ENCODE measurements at regions not wholly inside any gene's neighbourhood (a gene's known extent, or its start where the extent isn't known, plus 50 kb on each side); places are given as distances from the start of the nearest gene placed in this dataset.

DNA sequence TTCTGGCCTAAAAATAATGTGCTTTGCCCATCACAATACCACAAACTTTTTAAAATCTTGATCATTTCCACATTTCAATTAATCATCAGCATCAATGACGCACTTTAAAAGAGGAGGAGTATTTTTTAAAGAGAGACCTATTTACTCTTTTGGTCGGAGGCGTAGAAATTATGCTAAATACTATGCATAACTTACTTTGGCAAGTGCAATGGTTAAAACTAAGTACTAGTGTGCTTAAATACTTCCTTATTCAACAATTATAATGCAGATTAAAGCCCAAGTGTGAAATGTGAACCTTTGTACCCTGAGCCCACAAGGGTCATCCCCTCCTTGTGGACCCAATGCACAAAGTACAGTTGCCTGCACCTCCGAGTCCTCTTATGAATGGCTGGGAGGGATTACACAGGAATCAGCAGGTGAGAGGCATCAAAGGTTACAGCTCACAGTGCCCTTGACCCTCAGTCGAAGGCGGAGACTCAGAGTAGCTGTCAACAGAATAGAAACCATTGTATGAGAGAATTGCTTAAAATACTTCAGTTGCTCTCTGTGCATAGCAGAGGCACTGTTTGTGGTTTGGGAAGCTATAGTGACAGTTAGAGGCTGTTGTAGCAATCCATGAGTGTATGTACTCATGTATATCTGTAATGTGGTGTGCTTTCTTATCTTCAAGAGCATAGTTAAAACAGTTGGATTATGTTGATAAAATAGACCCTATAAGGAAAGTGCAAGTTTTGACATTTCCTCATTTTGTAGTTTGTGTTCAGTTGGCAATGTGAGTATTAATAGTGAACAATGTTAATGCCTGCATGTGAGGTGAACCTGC is 151.7 kb upstream of the ITGA4 start:
- no peak for DNase-seq (ENCODE audit: low read depth, low spot score)

DNA sequence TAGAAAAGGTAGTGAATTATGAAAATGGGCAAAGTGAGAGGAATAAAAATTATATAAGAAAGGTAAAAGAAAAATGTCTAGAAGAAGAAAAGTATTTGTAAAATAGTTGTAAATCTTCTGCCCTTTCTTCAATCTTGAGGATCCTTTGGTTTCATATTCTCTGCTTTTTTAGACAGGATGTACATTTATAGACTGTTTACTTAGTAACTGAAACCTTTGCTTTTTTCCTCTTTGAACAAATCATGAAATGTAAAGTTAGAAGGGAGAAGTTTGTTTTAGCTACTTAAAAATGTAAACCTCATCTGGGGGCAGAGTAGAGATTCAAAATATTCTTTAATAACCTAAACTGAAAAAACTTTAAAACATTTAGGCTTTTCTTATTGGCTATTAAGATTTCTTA is 150.4 kb upstream of the ITGA4 start:
- DNase-seq (ENCODE audit: low read depth, low spot score) = no peak

DNA sequence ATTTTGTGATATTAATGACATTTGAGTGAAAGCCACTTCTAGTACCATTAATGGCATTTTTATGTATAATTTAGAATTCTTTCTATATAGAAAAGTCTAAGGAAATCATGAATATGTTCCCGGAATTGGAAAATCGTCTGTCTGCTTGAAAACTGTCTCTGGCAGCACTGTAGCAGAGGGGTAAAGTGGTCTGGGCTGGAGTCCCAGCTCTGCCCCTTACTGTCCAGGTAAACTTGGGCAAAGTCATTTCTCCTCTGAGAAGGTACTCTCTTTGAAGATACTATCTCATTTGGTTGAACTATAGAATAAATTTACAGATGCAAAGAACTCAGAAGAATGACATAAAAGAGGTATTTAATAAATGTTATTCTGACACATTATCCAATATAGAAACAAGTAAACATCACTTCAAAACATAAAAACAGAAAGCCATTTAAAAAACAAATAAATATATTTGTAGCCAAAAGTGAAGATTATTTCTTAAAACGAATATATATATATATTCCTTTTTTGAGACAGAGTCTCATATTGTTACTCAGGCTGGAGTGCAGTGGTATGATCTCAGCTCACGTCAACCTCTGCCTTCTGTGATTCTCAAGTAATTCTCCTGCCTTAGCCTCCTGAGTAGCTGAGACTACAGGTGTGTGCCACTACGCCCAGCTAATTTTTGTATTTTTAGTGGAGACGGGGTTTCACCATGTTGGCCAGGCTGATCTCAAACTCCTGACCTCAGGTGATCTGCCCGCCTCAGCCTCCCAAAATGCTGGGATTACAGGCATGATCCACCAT is 149.8 kb upstream of the ITGA4 start:
- DNase-seq (ENCODE audit: low read depth, low spot score) = no peak

DNA sequence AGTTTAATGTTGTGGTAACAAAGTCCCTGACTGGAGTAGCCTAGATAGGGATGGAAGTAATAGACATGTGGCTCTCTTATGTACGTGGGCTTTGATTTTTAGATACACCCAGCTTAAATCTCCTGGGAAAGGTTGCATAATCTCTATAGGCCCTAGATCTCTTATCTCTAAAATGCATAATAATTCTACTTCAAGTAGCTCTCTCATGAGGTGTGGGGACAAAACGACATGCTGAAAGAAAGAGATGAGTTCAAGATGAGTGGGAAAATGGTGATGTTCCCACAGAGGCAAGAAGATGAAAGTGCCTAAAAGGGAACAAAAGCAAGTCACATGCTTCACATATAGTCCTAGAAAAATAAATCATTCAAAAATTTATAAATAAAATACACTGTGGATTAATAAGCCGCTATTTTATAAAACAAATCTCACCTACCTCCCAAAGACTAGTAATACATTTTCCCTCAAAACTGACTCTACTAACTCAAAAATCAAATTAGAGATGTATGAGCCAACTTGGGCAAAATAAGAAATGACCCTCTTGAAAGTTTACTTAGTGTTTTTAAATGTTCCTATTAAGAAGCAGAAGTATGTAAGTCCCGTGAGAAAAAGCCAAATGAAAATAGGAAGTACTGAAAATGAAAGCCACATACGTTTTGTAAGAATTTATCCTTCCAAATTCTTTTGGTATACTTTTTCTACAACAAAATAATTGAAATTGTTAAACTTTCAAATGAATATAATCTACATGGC is 148.2 kb upstream of the ITGA4 start:
- DNase-seq (ENCODE audit: low read depth, low spot score) = no peak

DNA sequence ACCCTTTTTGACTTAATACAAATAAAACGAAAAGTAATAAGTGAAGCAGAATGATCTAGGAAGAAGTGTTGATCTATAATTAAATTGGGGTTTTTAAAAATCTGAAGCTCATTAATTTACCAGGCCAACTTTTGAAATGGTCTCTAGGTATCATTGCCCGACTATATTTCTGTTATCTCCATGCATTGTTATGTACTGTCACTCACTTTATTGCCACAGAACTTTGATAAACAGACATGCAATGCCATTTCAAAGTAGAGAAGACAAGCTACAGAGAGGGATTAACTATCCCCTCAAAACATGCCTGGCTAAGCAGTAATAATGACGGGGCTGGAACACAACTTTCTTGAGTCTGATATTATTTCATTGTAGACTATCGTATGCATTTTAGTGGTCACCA is 147.6 kb upstream of the ITGA4 start:
- DNase-seq (ENCODE audit: low read depth, low spot score) = no peak

DNA sequence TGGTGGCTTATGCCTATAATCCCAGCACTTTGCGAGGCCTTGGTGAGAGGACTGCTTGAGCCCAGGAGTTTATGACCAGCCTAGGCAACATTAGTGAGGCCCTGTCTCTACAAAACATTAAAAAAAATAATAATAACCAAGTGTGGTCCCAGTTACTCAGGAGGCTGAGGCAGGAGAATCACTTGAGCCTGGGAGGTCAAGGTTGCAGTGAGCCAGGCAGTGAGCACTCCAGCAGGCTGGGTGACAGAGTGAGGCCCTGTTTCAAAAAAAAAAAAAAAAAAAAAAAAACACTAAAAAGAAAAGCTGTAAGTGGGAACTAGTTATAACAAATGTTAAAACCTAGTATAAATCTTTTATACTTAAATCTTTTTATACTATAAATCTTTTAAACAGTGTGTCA is 146.2 kb upstream of the ITGA4 start:
- no peak for DNase-seq (ENCODE audit: low read depth, low spot score)

DNA sequence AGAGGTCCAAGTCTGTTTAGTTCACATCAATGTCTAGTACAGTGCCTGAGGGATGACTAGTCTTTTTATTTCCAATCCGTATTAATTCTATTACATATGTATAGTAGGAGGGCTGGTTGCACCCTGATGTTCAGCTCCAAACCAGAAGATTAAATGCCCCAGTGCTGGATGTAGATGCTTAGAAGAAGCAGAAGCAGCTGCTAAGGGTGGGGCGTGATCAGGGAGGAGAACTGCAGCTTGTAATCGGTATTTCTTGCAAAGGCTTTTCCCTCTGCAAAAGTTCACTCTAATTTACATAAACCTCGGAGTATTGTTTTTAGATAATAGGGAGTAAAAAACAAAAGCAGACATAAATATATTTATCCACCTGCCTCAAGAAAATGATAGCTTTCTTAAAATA is 145.3 kb upstream of the ITGA4 start:
- DNase-seq (ENCODE audit: low read depth, low spot score) = no peak

DNA sequence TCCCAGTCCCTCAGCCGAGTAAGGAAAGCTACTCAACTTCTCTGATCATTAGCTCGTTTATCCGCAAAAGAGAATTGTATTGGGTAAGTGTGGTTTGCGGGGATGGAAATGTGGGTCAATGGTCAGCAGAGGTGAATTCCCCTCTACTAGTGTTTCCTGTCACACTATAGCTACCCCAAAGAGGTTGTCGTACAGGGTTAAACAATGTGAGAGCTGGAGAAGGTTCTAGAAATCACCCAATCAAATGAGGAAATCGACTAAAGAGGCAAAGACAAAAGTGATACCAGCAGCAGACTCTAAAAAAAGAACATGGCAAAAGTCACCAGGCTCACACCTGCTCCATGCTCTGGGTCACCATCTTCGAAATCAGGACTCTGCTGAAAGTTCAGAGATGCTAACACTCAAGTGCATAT is 144.7 kb upstream of the ITGA4 start:
- no peak for DNase-seq (ENCODE audit: low read depth, low spot score)

DNA sequence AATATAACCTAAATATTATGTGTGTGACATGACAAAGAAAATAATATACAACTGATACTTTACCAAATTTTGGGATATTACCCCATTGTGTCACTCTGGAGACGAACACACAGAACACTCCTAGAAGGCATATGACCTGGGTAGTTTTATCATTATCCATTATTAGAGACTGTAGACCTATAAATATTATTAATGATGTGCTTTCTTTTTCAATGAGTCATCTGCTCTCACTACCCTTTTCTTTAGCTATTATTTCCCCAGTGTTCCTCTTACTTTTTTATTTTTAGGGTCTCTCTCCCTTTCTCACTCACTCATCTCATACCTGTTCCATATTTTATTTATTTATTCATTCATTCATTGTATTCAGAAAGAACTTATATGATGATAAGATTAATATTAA is 143.3 kb upstream of the ITGA4 start:
- no peak for DNase-seq (ENCODE audit: low read depth, low spot score)

DNA sequence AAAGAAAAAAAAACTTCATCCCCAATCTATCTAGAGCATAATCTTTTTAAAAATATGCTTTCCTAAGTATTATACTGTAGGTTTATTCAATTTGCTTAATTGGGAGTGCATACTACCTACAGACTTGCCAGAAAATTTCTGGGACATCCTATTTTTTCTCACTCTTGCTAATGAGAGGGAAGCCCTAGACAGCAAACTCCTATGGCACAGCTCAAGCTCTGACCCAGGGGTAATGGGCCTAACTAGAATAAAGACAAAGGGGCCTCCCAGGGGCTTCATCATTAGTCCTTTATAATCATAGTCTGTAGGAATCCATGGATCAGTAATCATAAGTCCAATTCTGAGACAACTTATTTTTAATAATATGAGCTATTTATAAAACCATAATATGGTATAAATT is 142.6 kb upstream of the ITGA4 start:
- no peak for DNase-seq (ENCODE audit: low read depth, low spot score)

DNA sequence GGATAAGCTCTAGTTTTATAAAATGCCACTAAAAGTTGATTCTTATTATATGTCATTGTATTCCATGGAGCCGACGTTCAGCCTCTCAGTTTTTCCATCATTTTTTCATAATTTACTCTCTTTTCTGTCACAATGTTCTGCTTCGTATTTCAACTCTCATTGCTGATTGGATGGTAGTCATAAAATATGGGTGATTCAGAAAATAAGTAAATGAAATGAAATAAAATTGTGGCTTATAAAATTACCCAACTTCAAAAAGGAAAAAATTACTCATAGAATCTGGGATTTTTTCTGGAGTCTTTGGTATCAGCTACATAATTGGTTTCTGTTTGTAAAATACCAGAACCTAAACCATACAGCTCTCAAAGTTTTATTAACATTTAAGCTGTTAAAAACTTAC is 139.7 kb upstream of the ITGA4 start:
- no peak for DNase-seq (ENCODE audit: low read depth, low spot score)

DNA sequence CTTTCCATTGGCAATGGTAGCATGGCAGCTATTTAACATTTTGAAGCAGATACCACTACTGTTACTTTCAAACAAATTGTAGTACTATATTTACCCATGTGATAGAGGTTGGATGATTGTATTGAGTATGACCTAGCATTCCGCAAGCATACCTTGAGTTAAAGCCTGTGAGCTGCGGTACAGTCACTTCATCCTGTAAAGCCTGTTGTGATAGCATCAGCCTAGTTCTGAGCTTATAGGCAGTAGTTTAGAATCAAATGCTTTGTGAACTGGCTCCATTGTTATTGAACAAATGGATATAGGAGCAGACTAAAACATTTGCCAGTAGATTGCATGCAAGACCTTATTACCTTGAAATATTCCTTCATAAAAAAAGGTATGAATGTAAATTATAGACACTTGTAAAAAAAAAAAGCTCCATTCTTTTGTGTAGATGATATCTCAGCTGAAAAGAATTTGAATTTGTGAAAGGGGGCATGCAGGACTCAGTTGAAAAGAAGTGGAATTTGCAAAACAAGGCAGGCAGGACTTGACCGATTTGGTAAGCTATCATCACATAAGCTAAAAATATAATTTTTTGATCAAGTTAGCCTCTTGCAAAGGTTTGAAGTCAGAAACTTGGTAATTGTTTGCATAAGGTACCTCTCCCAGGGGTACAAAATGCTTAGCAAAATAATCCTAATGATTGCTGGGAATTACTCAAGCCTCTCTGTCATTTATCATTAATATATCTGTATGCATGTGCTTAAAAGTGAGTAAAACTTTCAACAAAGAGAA is 138.5 kb upstream of the ITGA4 start:
- no peak for DNase-seq (ENCODE audit: low read depth, low spot score)

DNA sequence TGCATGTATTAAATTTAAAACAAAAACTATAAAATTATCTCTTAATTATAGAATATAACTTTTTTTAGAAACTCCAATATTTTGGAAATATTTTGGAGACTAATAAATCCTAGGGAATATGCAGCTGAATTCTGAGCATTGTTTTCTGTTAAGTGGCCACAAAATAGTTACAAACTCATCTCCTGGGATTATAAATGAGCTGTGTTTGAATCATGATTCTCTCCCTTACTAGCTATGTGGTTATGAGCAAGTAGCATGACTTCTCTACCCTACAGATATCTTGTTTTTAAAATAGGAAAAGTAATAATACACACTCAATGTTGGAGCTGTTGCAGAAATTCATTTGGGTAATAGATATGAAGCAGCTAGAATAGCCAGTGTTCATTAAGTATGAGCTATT is 137.9 kb upstream of the ITGA4 start:
- no peak for DNase-seq (ENCODE audit: low read depth, low spot score)

DNA sequence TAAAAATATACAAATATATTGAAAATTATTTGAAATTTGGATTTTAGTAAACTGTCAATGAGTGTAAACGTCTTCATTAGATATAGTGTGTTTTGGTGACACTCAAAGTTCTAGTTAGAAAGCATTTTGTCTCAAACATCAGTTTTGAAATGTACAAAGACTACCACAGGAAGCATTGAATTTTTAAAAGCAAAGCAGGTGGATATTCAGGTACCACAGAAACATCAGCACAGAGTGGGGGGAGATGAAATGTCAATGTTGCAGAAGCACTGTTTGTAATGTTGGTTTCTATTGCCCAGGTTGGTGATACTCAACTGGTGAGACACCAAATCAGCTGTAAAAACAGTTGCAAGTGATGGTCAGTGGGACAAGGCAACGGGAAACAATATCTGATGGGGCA is 136.5 kb upstream of the ITGA4 start:
- no peak for DNase-seq (ENCODE audit: low read depth, low spot score)

DNA sequence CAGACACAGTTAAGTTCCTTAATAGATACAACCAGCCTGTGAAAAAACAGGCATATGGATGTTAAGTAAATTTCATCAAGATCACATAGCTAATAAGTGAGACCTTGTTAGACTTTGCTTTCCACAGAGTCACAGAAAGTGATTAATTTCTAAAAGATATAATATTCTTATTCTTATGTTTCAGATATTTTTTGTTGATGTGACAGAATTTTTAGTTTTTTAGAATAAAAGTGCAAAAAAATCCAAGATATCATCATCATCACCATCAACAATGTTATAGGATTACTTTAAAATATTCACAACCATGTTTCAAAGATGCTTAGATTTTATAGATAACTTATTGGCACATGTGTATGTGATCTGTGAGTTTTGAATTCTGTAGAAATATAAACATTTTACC is 132.3 kb upstream of the ITGA4 start:
- DNase-seq (ENCODE audit: low read depth, low spot score) = no peak

DNA sequence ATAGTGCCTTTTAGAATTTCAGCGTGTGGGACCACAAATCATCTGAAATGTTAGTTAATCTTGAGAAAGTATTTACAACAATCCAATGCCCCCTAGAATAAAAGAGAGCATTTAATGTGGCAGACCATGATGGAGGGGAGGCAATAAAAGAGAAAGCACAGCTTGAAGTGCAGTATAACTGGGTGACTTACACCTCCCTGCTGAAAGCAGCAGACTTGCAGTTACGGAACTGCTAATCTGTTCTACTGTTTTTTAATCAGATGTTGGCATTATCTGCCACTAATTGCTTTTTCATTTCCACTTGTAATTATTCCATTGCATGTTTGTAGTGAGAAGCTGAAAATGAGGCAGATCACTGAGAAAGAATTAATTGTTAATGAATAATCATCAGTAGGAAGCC is 130.5 kb upstream of the ITGA4 start:
- no peak for DNase-seq (ENCODE audit: low read depth, low spot score)

DNA sequence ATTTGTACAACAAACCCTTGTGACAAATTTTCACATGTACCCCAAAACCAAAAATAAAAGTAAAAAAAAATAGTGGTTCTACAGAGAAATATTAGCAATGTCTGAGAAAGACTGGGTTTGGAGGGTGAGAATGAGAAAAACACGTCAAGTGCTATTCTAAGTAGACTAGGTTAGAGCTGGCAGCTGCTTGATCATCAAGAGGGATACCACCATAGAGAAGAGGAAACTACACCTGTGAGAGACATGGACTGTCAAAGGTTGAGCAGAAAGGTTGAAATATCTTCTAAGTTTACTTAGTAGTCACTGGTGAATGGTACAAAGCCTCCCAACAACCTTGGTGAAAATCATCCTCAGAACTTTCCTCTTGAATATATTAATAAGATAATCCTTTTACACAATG is 126.9 kb upstream of the ITGA4 start:
- no peak for DNase-seq (ENCODE audit: low read depth, low spot score)

DNA sequence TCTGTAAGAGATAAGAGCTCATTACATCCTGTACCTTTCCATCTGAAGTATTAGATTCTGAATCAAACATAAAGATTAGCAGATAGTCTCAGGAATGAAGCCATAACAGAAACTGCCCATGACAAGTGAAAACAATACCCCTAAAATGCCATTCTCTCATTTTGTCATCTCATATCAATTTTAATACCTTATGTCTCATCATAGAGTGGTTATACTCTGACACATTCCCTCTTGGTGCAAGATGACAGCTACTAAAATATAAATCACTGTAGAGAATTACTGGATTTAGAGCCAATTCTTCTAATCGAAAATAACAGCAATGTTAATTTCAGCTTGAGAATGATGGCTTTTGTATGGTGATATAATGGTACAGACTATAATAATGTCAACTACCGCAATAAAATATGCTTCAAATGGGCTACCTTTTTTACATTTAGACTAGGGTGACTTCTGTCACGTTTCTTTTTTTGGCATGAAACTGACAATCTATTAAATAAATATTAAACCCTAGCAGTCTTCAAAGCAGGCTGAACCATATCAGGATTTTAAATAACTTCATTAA is 125.1 kb upstream of the ITGA4 start:
- no peak for DNase-seq (ENCODE audit: low read depth, low spot score)

DNA sequence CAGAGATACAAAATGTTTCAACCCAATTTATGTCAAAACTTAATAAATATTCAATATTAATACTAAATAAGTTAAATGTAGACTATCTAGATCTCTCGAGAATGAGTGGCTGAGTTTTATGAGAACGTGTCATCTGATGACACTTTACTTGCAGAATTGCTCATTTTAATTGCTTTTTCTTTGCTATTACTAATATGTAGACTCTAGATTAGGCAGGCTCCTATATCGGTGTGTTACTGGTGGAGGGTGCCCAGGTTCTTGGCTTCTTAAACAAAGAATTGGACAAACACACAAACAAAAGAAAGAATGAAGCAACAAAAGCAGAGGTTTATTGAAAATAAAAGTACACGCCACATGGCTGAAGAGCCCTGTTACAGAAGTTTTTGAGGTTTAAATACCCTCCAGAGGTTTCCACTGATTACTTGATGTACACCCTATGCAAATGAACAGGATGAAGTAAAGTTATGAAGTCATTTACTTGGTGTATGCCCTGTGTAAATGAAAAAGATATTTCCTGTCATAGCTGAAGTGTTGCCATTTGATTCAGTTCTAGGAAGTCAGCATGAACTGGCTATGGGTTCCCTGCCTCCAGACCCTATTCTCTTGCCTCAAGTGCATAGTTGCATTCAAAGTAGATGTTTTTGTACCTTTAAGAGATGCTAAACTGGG is 122.9 kb upstream of the ITGA4 start:
- DNase-seq (ENCODE audit: low read depth, low spot score) = no peak

DNA sequence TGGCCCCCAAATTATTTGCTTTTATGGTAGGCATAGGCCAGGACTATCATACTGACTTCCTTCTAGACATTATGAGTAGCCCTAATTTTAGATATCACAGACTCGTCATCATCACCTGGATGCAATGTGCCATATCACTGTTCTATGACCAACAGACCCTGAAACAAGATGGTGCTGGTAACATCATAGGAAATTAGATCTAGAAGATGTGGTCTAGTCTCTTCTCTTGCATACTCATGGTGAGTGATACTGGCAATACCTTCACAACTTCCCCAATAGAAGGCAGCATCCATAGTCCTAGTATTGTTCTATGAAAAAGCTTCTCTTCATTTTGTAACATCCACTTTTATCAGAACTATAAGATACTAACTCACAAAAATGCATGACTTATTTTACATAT is 116.3 kb upstream of the ITGA4 start:
- DNase-seq (ENCODE audit: low read depth, low spot score) = no peak
